Natural killer cell (primary cell): ENCODE measurements at regions not wholly inside any gene's neighbourhood (a gene's known extent, or its start where the extent isn't known, plus 50 kb on each side); places are given as distances from the start of the nearest gene placed in this dataset.

Source experiments
- ATAC-seq, 3 donors: fragments of 150-1000 bp in 2 of 3; fragments of 200-7000 bp in 1 of 3; cut with Tn5 transposase; 1 replicate in 1 of 3; 2 replicates in 2 of 3; pipeline ENCODE4 v1.10.0; 2021; ENCODE audit warnings: mild to moderate bottlenecking in 2 of 3, moderate library complexity in 2 of 3
- DNase-seq, 2 donors: peaks; one replicate each; pipeline versions ENCODE4 v3.0.0 to v3.0.0-alpha.2; 2013 to 2021; ENCODE audit warnings: mixed read lengths in 1 of 2
- H3K27ac ChIP-seq: one replicate; pipeline ENCODE4 v1.5.1; 2013; ENCODE audit warnings: mild to moderate bottlenecking, low read length
- H3K27me3 ChIP-seq: one replicate; pipeline ENCODE4 v1.6.1; 2013; ENCODE audit warnings: low read length; ENCODE audit not compliant: control insufficient read depth, insufficient read depth
- H3K36me3 ChIP-seq: one replicate; pipeline ENCODE4 v1.6.1; 2013; ENCODE audit warnings: low read length; ENCODE audit not compliant: control insufficient read depth, insufficient read depth
- H3K4me1 ChIP-seq: one replicate; pipeline ENCODE4 v1.6.1; 2013; ENCODE audit warnings: low read length; ENCODE audit not compliant: control insufficient read depth, insufficient read depth
- H3K4me3 ChIP-seq: one replicate; pipeline ENCODE4 v1.5.1; 2013; ENCODE audit warnings: low read length
- H3K9me3 ChIP-seq: one replicate; pipeline ENCODE4 v1.6.1; 2013; ENCODE audit warnings: low read length; ENCODE audit not compliant: control insufficient read depth, insufficient read depth
- H3K27ac Mint-ChIP-seq, 2 donors: one replicate each; pipeline ENCODE4 v1.8.0; 2022; ENCODE audit warnings: mild to moderate bottlenecking in 2 of 2, mixed read lengths in 2 of 2, moderate library complexity in 1 of 2
- H3K27me3 Mint-ChIP-seq, 2 donors: one replicate each; pipeline ENCODE4 v1.8.0; 2022; ENCODE audit warnings: low read depth in 2 of 2, mixed read lengths in 2 of 2
- H3K36me3 Mint-ChIP-seq: one replicate; pipeline ENCODE4 v1.8.0; 2022; ENCODE audit warnings: mixed read lengths
- H3K4me1 Mint-ChIP-seq, 2 donors: one replicate each; pipeline ENCODE4 v1.8.0; 2022; ENCODE audit warnings: mixed read lengths in 2 of 2
- H3K4me3 Mint-ChIP-seq: one replicate; pipeline ENCODE4 v1.8.0; 2022; ENCODE audit warnings: mild to moderate bottlenecking, moderate library complexity, mixed read lengths
- H3K9me3 Mint-ChIP-seq, 2 donors: one replicate each; pipeline ENCODE4 v1.8.0; 2022; ENCODE audit warnings: mixed read lengths in 2 of 2
- WGBS: methylation state at CpG from one replicate; pipeline ENCODE4 v1.1.7; 2013; ENCODE audit warnings: missing lambda C conversion rate; ENCODE audit not compliant: insufficient coverage; 5-methylcytosine and 5-hydroxymethylcytosine counted together
- intact Hi-C: fragments of 100-400 bp; cut with micrococcal nuclease; formaldehyde crosslinking; loops from one replicate; pipeline ENCODE4 v1.14.2; 2022
- TF ChIP-seq, protein P1 (sequence below): fragments of 200-600 bp; IDR thresholded peaks from one replicate; pipeline ENCODE4 v1.8.0; 2022; ENCODE audit warnings: antibody characterized with exemption

- H3K36me3 Mint-ChIP-seq, result no peaks in the 10 kb centered on the region
- TF ChIP-seq, protein P1, sequence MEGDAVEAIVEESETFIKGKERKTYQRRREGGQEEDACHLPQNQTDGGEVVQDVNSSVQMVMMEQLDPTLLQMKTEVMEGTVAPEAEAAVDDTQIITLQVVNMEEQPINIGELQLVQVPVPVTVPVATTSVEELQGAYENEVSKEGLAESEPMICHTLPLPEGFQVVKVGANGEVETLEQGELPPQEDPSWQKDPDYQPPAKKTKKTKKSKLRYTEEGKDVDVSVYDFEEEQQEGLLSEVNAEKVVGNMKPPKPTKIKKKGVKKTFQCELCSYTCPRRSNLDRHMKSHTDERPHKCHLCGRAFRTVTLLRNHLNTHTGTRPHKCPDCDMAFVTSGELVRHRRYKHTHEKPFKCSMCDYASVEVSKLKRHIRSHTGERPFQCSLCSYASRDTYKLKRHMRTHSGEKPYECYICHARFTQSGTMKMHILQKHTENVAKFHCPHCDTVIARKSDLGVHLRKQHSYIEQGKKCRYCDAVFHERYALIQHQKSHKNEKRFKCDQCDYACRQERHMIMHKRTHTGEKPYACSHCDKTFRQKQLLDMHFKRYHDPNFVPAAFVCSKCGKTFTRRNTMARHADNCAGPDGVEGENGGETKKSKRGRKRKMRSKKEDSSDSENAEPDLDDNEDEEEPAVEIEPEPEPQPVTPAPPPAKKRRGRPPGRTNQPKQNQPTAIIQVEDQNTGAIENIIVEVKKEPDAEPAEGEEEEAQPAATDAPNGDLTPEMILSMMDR, result no peak
- intact Hi-C loops, result no loop called here
- no peak overlapping the region for H3K4me3 Mint-ChIP-seq
- H3K9me3 Mint-ChIP-seq, result no peaks in the 10 kb centered on the region
- Histone ChIP-seq H3K4me3 (no peak overlapping the region), H3K27ac (no peak overlapping the region), H3K36me3 (no peaks in the 10 kb centered on the region), H3K9me3 (no peaks in the 10 kb centered on the region), H3K27me3 (no peaks in the 10 kb centered on the region), H3K4me1 (no peaks in the 10 kb centered on the region)
- H3K27ac Mint-ChIP-seq, result no peak overlapping the region
- DNase-seq (no peak), ATAC-seq (no peak)
- no peaks in the 10 kb centered on the region for H3K4me1 Mint-ChIP-seq
- 60% methylated on average over 1 of the region's 2 CpGs for WGBS
- H3K27me3 Mint-ChIP-seq, result no peaks in the 10 kb centered on the region
Observed at GRCh38 chr5:156128026-156128425, 198.9 kb upstream of the SGCD start.

GRCh38 chr5:156134216-156134615, 192.7 kb upstream of the SGCD start:
- no peaks in the 10 kb centered on the region for H3K36me3 ChIP-seq
- intact Hi-C loops, result no loop called here
- Mint-ChIP-seq H3K27ac (no peak overlapping the region), H3K27me3 (peaks cover 0 to 3% of the 10 kb centered on the region in 2 donors), H3K36me3 (no peaks in the 10 kb centered on the region), H3K4me3 (no peak overlapping the region), H3K4me1 (no peaks in the 10 kb centered on the region), H3K9me3 (peaks cover 0 to 5% of the 10 kb centered on the region in 2 donors)
- TF ChIP-seq, protein P1, result no peak
- DNase-seq (no peak), ATAC-seq (no peak)
- no peaks in the 10 kb centered on the region for H3K9me3 ChIP-seq
- no peak overlapping the region for H3K4me3 ChIP-seq
- H3K27ac ChIP-seq, result no peak overlapping the region
- 100% methylated on average over 1 of the region's 3 CpGs for WGBS
- no peaks in the 10 kb centered on the region for H3K4me1 ChIP-seq
- no peaks in the 10 kb centered on the region for H3K27me3 ChIP-seq

DNA sequence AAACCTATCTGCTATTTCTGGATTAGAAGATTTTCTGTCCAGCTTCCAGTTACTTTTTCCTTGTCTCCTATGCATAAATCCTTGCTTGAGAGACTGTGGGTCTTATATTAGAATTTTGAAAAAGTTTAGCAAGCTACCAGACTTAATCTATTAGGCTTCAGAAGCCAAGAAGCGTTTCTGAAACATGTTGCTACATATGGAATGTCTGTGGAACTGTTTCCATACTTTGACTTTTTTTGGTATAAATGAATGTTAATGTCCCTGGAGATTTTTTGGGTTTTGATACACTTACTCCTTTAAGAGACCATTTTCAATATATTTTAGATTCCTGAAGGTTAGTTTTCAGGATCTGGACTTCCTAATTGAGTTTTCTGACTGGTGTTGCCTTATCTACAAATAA, 191.4 kb upstream of the SGCD start:
- Histone ChIP-seq H3K4me1 (no peaks in the 10 kb centered on the region), H3K27me3 (no peaks in the 10 kb centered on the region), H3K9me3 (no peaks in the 10 kb centered on the region), H3K27ac (no peak overlapping the region), H3K36me3 (no peaks in the 10 kb centered on the region), H3K4me3 (no peak overlapping the region)
- intact Hi-C loops, result no loop called here
- H3K27me3 Mint-ChIP-seq, result peaks cover 0 to 3% of the 10 kb centered on the region in 2 donors
- no peaks in the 10 kb centered on the region for H3K36me3 Mint-ChIP-seq
- H3K4me3 Mint-ChIP-seq, result no peak overlapping the region
- no peak overlapping the region for H3K27ac Mint-ChIP-seq
- H3K9me3 Mint-ChIP-seq, result peaks cover 2 to 12% of the 10 kb centered on the region in 2 donors
- WGBS, result 40% methylated on average over 1 of the region's 1 CpG
- DNase-seq (no peak), ATAC-seq (no peak)
- H3K4me1 Mint-ChIP-seq, result no peaks in the 10 kb centered on the region
- TF ChIP-seq, protein P1, result no peak

- 76% methylated on average over 3 of the region's 5 CpGs for WGBS
- Histone ChIP-seq H3K27me3 (no peaks in the 10 kb centered on the region), H3K4me1 (no peaks in the 10 kb centered on the region), H3K36me3 (no peaks in the 10 kb centered on the region), H3K27ac (no peak overlapping the region), H3K4me3 (no peak overlapping the region), H3K9me3 (peaks cover 9% of the 10 kb centered on the region)
- Mint-ChIP-seq H3K36me3 (no peaks in the 10 kb centered on the region), H3K4me1 (peaks cover 0 to 3% of the 10 kb centered on the region in 2 donors), H3K27me3 (peaks cover 0 to 3% of the 10 kb centered on the region in 2 donors), H3K27ac (no peak overlapping the region), H3K4me3 (no peak overlapping the region), H3K9me3 (peaks cover 6 to 13% of the 10 kb centered on the region in 2 donors)
- DNase-seq (no peak), ATAC-seq (peak in 1 of 3 donors; percentile 40)
- intact Hi-C loops, result no loop called here
- TF ChIP-seq, protein P1, result no peak
Observed at GRCh38 chr5:156137071-156137869, 189.7 kb upstream of the SGCD start.
